ENCODE measurements at regions not wholly inside any gene's neighbourhood (a gene's known extent, or its start where the extent isn't known, plus 50 kb on each side); places are given as distances from the start of the nearest gene placed in this dataset.

DNA sequence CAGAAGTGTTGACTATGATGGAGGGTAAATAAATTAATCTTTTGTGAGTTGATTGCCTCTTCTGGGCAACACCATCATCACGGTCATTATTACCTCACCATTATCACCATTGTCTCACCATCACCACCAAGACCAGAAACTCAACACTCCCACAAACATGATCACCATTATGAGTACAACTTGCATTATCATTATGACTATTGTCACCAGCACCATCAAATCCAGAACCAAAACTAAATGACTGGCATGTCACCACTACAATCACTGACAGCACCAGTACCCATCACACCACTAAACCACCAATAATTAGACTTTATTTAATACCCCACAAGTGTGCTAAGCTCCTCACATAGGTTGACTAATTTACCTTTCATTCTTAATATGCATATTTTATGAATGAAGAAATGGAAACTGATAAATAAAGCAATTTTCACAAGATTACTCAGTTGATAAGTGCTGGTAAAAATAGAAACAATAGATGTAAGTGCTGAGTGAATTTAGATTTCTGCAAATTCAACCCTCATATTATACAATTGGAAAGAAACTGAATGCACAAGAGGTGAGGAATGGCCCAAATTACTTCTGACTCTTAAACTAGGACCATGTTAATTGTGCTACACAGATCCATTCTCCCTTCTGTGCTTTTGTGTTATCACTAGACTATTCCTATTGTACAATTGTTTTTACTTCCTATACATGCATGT is 517.8 kb upstream of the PAPPA start:
- Histone ChIP-seq H3K36me3 (replicated peaks in 1 of 2; ENCODE audit: control insufficient read depth in 1 of 2, insufficient read depth in 2 of 2, low read length in 2 of 2) (no peaks in the 10 kb centered on the region), H3K9me3 (ENCODE audit: low read length) (no peaks in the 10 kb centered on the region), H3K4me1 (ENCODE audit: insufficient read depth, low read length) (no peaks in the 10 kb centered on the region), H3K4me3 (replicated peaks in 1 of 3; ENCODE audit: insufficient read depth in 1 of 3, low read depth in 2 of 3, low read length in 3 of 3) (no peak overlapping the region), H4K20me1 (ENCODE audit: insufficient read depth, low read length) (no peaks in the 10 kb centered on the region), H3K9ac (ENCODE audit: insufficient read depth, low read depth, low read length) (no peak overlapping the region), H3K79me2 (ENCODE audit: insufficient read depth, low read length) (no peaks in the 10 kb centered on the region), H3K4me2 (ENCODE audit: low read depth, low read length) (no peak overlapping the region), H3K27ac (ENCODE audit: extremely low read length, insufficient read depth, low read length) (no peak overlapping the region), H2AFZ (ENCODE audit: low read length) (no peak overlapping the region), H3K27me3 (ENCODE audit: control insufficient read depth in 1 of 2, insufficient read depth in 2 of 2, low read length in 2 of 2) (no peaks in the 10 kb centered on the region)
- intact Hi-C loops (cut with micrococcal nuclease; ENCODE audit: unreplicated experiment): no loop called here
- no TSS peak for BruUV-seq (replicated peaks)
- CTCF ChIA-PET (ENCODE audit: low intra/inter-chr PET ratio, low total read pairs): no interaction called here
- DNase-seq (ENCODE audit: low spot score) (no peak), FAIRE-seq (no peak), ATAC-seq (no peak)
- POLR2A ChIA-PET: no interaction called here
- WGBS (ENCODE audit: low lambda C conversion rate): 0% methylated on average over 1 of the region's 1 CpG
- in situ Hi-C loops (cut with HindIII; ENCODE audit: extremely low pct_ligation_motif_present, low pct_unique_long_range_greater_than_20kb): no loop called here
- TF ChIP-seq HNRNPH1 (optimal IDR thresholded peaks at IDR 0.05; ENCODE audit: low read depth, low read length) (no peak), CREB1 (IDR thresholded peaks at IDR 0.05) (0 out of 2 replicates have a peak, but pooled peaks have one; percentile 24), CREB1 (CRISPR knock-in tag; IDR thresholded peaks at IDR 0.05) (no peak), YEATS4 (CRISPR knock-in tag; IDR thresholded peaks at IDR 0.05; ENCODE audit: borderline replicate concordance) (no peak), TGIF2 (CRISPR knock-in tag; IDR thresholded peaks at IDR 0.05) (no peak)
- TF ChIP-seq, protein P1, sequence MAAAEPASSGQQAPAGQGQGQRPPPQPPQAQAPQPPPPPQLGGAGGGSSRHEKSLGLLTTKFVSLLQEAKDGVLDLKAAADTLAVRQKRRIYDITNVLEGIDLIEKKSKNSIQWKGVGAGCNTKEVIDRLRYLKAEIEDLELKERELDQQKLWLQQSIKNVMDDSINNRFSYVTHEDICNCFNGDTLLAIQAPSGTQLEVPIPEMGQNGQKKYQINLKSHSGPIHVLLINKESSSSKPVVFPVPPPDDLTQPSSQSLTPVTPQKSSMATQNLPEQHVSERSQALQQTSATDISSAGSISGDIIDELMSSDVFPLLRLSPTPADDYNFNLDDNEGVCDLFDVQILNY (CRISPR knock-in tag; conservative IDR thresholded peaks at IDR 0.05): no peak

DNA sequence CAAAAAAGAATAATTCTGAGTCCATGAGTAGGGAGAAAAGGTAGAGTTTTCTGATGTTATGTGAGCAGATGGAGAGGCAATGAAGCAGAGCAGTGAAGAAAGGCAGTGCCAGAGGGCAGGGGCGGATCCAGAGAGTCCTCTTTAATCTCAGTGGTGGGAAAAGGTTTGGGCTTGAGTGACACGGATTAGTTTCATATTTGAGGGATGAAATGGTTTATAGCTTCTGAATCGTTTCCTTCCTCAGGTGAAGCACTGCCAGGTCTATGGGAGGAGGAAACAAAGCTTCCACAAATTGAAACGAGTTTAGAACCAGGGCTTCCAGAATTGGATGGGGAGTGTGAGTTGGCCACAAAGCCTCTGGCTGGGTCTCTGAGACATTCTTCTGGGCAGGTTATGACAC is 517.0 kb upstream of the PAPPA start:
- Histone ChIP-seq H4K20me1 (ENCODE audit: insufficient read depth, low read length) (no peaks in the 10 kb centered on the region), H3K27ac (ENCODE audit: extremely low read length, insufficient read depth, low read length) (no peak overlapping the region), H3K79me2 (ENCODE audit: insufficient read depth, low read length) (no peaks in the 10 kb centered on the region), H3K4me1 (ENCODE audit: insufficient read depth, low read length) (no peaks in the 10 kb centered on the region), H3K9ac (ENCODE audit: insufficient read depth, low read depth, low read length) (no peak overlapping the region), H3K4me2 (ENCODE audit: low read depth, low read length) (no peak overlapping the region), H3K4me3 (replicated peaks in 1 of 3; ENCODE audit: insufficient read depth in 1 of 3, low read depth in 2 of 3, low read length in 3 of 3) (no peak overlapping the region), H3K27me3 (ENCODE audit: control insufficient read depth in 1 of 2, insufficient read depth in 2 of 2, low read length in 2 of 2) (no peaks in the 10 kb centered on the region), H2AFZ (ENCODE audit: low read length) (no peak overlapping the region), H3K36me3 (replicated peaks in 1 of 2; ENCODE audit: control insufficient read depth in 1 of 2, insufficient read depth in 2 of 2, low read length in 2 of 2) (no peaks in the 10 kb centered on the region), H3K9me3 (ENCODE audit: low read length) (no peaks in the 10 kb centered on the region)
- in situ Hi-C loops (cut with HindIII; ENCODE audit: extremely low pct_ligation_motif_present, low pct_unique_long_range_greater_than_20kb): no loop called here
- 2% methylated on average over 4 of the region's 4 CpGs for whole genome bisulfite sequencing (ENCODE audit: low lambda C conversion rate)
- intact Hi-C loops (cut with micrococcal nuclease; ENCODE audit: unreplicated experiment): no loop called here
- no peak for TF ChIP-seq SP5 (CRISPR knock-in tag; IDR thresholded peaks at IDR 0.05; ENCODE audit: borderline replicate concordance, low read depth)
- TF ChIP-seq ZBTB46 (CRISPR knock-in tag; IDR thresholded peaks at IDR 0.05; ENCODE audit: borderline replicate concordance): no peak
- no peak for TF ChIP-seq HNRNPH1 (optimal IDR thresholded peaks at IDR 0.05; ENCODE audit: low read depth, low read length)
- no peak for TF ChIP-seq MEIS1 (CRISPR knock-in tag; IDR thresholded peaks at IDR 0.05; ENCODE audit: borderline replicate concordance)
- no peak for TF ChIP-seq REXO4 (CRISPR knock-in tag; IDR thresholded peaks at IDR 0.05; ENCODE audit: borderline replicate concordance)
- TF ChIP-seq NFYB (CRISPR knock-in tag; IDR thresholded peaks at IDR 0.05): no peak
- TF ChIP-seq, protein P2, sequence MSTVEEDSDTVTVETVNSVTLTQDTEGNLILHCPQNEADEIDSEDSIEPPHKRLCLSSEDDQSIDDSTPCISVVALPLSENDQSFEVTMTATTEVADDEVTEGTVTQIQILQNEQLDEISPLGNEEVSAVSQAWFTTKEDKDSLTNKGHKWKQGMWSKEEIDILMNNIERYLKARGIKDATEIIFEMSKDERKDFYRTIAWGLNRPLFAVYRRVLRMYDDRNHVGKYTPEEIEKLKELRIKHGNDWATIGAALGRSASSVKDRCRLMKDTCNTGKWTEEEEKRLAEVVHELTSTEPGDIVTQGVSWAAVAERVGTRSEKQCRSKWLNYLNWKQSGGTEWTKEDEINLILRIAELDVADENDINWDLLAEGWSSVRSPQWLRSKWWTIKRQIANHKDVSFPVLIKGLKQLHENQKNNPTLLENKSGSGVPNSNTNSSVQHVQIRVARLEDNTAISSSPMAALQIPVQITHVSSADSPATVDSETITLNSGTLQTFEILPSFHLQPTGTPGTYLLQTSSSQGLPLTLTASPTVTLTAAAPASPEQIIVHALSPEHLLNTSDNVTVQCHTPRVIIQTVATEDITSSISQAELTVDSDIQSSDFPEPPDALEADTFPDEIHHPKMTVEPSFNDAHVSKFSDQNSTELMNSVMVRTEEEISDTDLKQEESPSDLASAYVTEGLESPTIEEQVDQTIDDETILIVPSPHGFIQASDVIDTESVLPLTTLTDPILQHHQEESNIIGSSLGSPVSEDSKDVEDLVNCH (CRISPR knock-in tag; IDR thresholded peaks at IDR 0.05): no peak
- no peak for TF ChIP-seq ZNF17 (CRISPR knock-in tag; IDR thresholded peaks at IDR 0.05)
- no peak for TF ChIP-seq MAFF (IDR thresholded peaks at IDR 0.05; ENCODE audit: low read depth, low read length)
- no peak for TF ChIP-seq ZNF234 (CRISPR knock-in tag; conservative IDR thresholded peaks at IDR 0.05)
- DNase-seq (ENCODE audit: low spot score): no peak
- BruUV-seq (replicated peaks): no TSS peak
- no peak for ATAC-seq
- POLR2A ChIA-PET: no interaction called here
- CTCF ChIA-PET (ENCODE audit: low intra/inter-chr PET ratio, low total read pairs): no interaction called here
- FAIRE-seq: no peak
